ENCODE measurements at regions not wholly inside any gene's neighbourhood (a gene's known extent, or its start where the extent isn't known, plus 50 kb on each side); places are given as distances from the start of the nearest gene placed in this dataset.
"Not testable (repeated sequence)": the region's sequence is repeated elsewhere in the genome, so short reads cannot be mapped to it uniquely, and the experiment has no call there.

DNA sequence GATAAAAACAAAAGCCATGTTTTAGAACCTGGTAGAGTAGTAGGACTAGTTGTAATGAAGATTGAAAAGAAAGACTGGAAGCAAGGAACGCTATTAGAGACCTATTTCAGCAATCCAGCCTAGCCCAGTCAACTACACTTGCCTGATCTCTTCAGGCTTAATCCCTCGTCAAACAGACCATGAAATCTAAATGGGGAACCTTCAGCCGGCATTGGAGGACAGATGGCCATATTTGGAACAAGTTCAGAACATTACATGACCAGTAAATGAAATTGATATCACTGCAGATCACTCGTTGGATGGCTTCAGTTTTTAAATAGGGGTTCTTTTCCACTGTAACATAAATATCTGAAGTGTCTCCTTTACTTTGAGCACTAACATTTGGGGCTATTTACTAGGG, 84.8 kb upstream of the WDR44 start:
- DNase-seq: no peak

DNA sequence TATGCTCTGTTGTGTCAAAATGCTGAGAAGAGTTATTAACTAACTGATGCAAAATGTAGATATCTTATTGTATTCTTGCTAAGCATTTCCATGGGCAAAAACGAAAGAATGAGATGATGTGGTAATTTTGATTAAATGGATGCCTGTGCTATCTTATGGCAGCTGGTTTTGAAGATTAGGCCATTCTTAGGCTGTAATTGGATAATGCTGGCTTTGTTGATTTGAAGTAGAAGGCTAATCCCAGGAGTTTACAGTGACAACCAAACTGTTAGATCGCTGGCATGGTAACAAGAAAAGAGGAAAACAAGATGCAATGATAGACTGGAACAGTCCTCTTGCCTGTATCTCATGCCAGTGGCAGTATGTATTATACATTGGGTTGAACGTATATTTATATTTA, 74.1 kb upstream of the WDR44 start:
- DNase-seq: no peak

DNA sequence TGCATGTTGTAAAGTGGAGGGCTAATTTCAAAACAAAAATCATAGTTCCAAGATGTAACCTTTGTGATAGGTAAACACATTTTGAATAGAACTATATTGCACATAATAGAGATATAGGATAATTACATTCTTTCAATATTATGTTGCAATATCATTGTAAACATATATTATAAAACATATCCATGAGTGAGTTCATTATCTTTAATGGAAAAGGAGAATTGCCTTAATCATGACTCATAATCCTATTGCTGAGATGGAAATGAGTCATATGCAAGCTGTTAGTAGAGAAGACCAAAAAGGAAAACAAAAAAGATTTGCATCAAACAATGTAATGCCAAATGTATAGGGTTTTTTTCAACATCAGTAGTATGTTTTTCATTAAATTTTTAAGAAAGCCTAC, 73.7 kb upstream of the WDR44 start:
- DNase-seq: no peak

DNA sequence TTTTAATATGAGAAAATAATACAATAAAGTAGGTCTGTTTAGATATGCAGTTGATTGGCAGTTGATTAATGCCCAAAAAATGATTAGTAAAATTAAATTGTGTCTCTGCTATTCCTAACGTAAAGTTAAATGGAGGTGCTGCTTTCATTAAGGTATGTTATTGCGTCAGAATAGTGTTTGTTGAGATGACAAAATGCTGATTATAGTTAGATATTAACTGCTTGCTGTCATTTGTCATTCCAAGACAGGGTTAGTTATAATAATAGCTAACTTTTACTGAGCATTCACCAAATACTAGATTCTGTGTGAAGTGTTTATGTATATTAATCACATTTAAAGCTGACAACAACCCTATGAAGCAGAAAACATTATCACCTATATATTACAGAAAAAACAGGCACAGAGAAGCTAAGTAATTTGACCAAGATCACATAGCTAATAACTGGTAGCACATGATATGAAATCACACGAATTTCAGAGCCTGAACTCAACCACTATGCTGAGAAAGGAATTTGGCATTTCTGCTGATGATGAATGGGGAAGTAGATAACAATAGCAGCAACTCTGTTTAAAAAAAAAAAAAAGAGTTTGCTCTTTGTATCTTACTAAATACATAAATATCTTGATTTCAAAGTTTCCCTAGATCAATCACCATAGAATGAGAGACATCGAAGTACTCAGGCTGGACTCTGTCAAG, 59.7 kb upstream of the WDR44 start:
- DNase-seq: no peak

DNA sequence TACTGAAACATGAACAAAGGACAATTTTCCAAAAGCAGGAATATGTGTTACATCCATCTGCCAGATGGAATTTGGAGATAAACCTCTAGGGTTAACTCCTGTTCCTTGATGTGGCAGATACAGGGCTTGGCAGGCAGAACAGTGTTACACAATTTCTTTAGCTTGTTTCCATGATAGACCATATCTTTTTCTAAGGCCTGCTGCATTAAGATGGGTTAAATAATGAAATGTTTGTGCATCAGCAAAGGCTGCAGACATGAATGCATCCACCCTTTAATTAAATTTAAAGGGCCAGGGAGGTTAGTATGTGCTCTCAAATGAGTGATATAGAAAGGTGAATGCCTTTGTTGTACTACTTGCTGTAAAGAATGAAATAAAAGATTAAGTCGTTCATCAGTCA, 50.1 kb upstream of the WDR44 start:
- DNase-seq: not testable (repeated sequence)
